SK-N-SH (cell line): ENCODE measurements at regions not wholly inside any gene's neighbourhood (a gene's known extent, or its start where the extent isn't known, plus 50 kb on each side); places are given as distances from the start of the nearest gene placed in this dataset.

Experiments
- CTCF ChIA-PET: fragments of 300-600, 350-600 bp; formaldehyde crosslinking; extraction: SDS; loops from one replicate; lab custom pipeline; 2021; lab: Yijun Ruan, JAX
- POLR2A ChIA-PET: fragments of 350-600 bp; sonication (Branson Sonifier 250); formaldehyde crosslinking; extraction: SDS; loops from one replicate; lab custom pipeline; 2020; ENCODE audit warnings: antibody characterized with exemption, inconsistent platforms; lab: Yijun Ruan, JAX
- DNase-seq: peaks from one replicate; pipeline ENCODE4 v3.0.0; 2012
- H2AFZ ChIP-seq: fragments of 200-600 bp; sonication (generic); 2 replicates; pipeline ENCODE4 v1.8.1; 2016; ENCODE audit warnings: antibody characterized with exemption, mild to moderate bottlenecking, low read depth
- H3F3A ChIP-seq: fragments of 200-600 bp; sonication (generic); replicated peaks from 2 replicates; pipeline ENCODE3; 2016; ENCODE audit warnings: antibody characterized with exemption, mild to moderate bottlenecking; ENCODE audit not compliant: insufficient read depth
- H3K27ac ChIP-seq, 2 experiments: fragments of 200-500 bp in 1 of 2; fragments of 200-600 bp in 1 of 2; sonication (Bioruptor generic) in 1 of 2; sonication (generic), shearing (Covaris generic) in 1 of 2; 2 replicates each; pipeline versions ENCODE4 v1.5.1 to v1.6.1; 2014 to 2016; ENCODE audit warnings: low read depth in 2 of 2, inconsistent platforms in 1 of 2, low read length in 1 of 2, mild to moderate bottlenecking in 1 of 2, mixed read lengths in 1 of 2
- H3K27me3 ChIP-seq: fragments of 200-600 bp; sonication (generic), shearing (Covaris generic); 2 replicates; pipeline ENCODE4 v1.6.1; 2016; ENCODE audit warnings: mixed run types; ENCODE audit not compliant: insufficient read depth
- H3K36me3 ChIP-seq, 2 experiments: fragments of 200-500 bp in 1 of 2; fragments of 200-600 bp in 1 of 2; sonication (Bioruptor generic) in 1 of 2; sonication (generic) in 1 of 2; replicated peaks in 1 of 2; 2 replicates each; pipeline versions ENCODE3 to v1.5.1; 2014 to 2016; ENCODE audit warnings: low read length in 1 of 2, mild to moderate bottlenecking in 1 of 2; ENCODE audit not compliant: insufficient read depth in 2 of 2, control insufficient read depth in 1 of 2
- H3K4me1 ChIP-seq, 2 experiments: fragments of 200-500 bp in 1 of 2; fragments of 200-600 bp in 1 of 2; sonication (Bioruptor generic) in 1 of 2; sonication (generic), shearing (Covaris generic) in 1 of 2; 2 replicates each; pipeline versions ENCODE4 v1.5.1 to v1.6.1; 2014 to 2016; ENCODE audit warnings: low read depth in 1 of 2, low read length in 1 of 2, mixed run types in 1 of 2; ENCODE audit not compliant: insufficient read depth in 2 of 2, control insufficient read depth in 1 of 2
- H3K4me2 ChIP-seq: fragments of 200-600 bp; sonication (generic), shearing (Covaris generic); 2 replicates; pipeline ENCODE4 v1.6.1; 2017; ENCODE audit warnings: mixed run types
- H3K4me3 ChIP-seq, 2 experiments: fragments of 200-500 bp in 1 of 2; fragments of 200-600 bp in 1 of 2; sonication (Bioruptor generic) in 1 of 2; sonication (generic), shearing (Covaris generic) in 1 of 2; 2 replicates each; pipeline versions ENCODE4 v1.5.1 to v1.8.1; 2014 to 2016; ENCODE audit warnings: low read depth in 2 of 2, inconsistent platforms in 1 of 2, low read length in 1 of 2, mild to moderate bottlenecking in 1 of 2, mixed read lengths in 1 of 2, moderate library complexity in 1 of 2
- H3K79me2 ChIP-seq: fragments of 200-600 bp; sonication (generic); 2 replicates; pipeline ENCODE4 v1.8.1; 2017; ENCODE audit warnings: mild to moderate bottlenecking; ENCODE audit not compliant: insufficient read depth
- H3K9ac ChIP-seq: fragments of 200-600 bp; sonication (generic); 2 replicates; pipeline ENCODE4 v1.6.1; 2017; ENCODE audit warnings: mixed run types
- H3K9me2 ChIP-seq: fragments of 200-600 bp; sonication (generic); 2 replicates; pipeline ENCODE4 v1.6.1; 2017; ENCODE audit warnings: mixed run types
- H3K9me3 ChIP-seq: fragments of 200-600 bp; sonication (generic); 2 replicates; pipeline ENCODE4 v1.6.1; 2017; ENCODE audit warnings: mixed run types, mild to moderate bottlenecking, moderate library complexity
- H4K20me1 ChIP-seq: fragments of 200-600 bp; sonication (generic); 2 replicates; pipeline ENCODE4 v1.6.1; 2017; ENCODE audit warnings: mild to moderate bottlenecking, mixed run types; ENCODE audit not compliant: insufficient read depth
- ELF1 ChIP-seq: IDR thresholded peaks from 2 replicates; pipeline ENCODE4 v1.4.0; 2012
- FOXJ3 ChIP-seq: sonication (generic); formaldehyde crosslinking; IDR thresholded peaks from 2 replicates; pipeline ENCODE4 v1.5.1; 2020; ENCODE audit warnings: mild to moderate bottlenecking, missing genetic modification reagents
- FOXM1 ChIP-seq: IDR thresholded peaks from 2 replicates; pipeline ENCODE4 v1.4.0; 2012; ENCODE audit warnings: low read depth, mild to moderate bottlenecking
- GATA2 ChIP-seq: sonication (generic); formaldehyde crosslinking; IDR thresholded peaks from 2 replicates; pipeline ENCODE4 v1.5.0; 2020; ENCODE audit warnings: mild to moderate bottlenecking, missing genetic modification reagents
- MXI1 ChIP-seq: IDR thresholded peaks from 2 replicates; pipeline ENCODE4 v1.6.1; 2012; ENCODE audit warnings: mild to moderate bottlenecking, low read depth, low read length, improper control_type of control experiment
- NFIC ChIP-seq: IDR thresholded peaks from 2 replicates; pipeline ENCODE4 v1.4.0; 2012; ENCODE audit warnings: borderline replicate concordance
- RFX5 ChIP-seq: IDR thresholded peaks from 2 replicates; pipeline ENCODE4 v1.6.1; 2012; ENCODE audit warnings: mild to moderate bottlenecking, improper control_type of control experiment, low read length
- RXRA ChIP-seq: IDR thresholded peaks from 2 replicates; pipeline ENCODE4 v1.4.0; 2012; ENCODE audit warnings: low read depth, mild to moderate bottlenecking, borderline replicate concordance
- TCF12 ChIP-seq: IDR thresholded peaks from 2 replicates; pipeline ENCODE4 v1.4.0; 2012
- WGBS: methylation state at CpG from one replicate; pipeline ENCODE4 v1.1.6; 2017; ENCODE audit warnings: low lambda C conversion rate; 5-methylcytosine and 5-hydroxymethylcytosine counted together
- TF ChIP-seq, protein P1 (sequence below): fragments of 200-600 bp; sonication (generic); IDR thresholded peaks from 2 replicates; pipeline ENCODE4 v1.6.1; 2017; ENCODE audit warnings: antibody characterized with exemption, mild to moderate bottlenecking, moderate library complexity
- TF ChIP-seq, protein P2 (sequence below): fragments of 150-350 bp; IDR thresholded peaks from 2 replicates; pipeline ENCODE4 v1.6.1; 2017; ENCODE audit warnings: antibody characterized with exemption, low read length, low read depth, borderline replicate concordance
- TF ChIP-seq, protein P3 (sequence below): IDR thresholded peaks from 2 replicates; pipeline ENCODE4 v1.6.1; 2012; ENCODE audit warnings: mild to moderate bottlenecking, low read depth, low read length, moderate library complexity

DNA sequence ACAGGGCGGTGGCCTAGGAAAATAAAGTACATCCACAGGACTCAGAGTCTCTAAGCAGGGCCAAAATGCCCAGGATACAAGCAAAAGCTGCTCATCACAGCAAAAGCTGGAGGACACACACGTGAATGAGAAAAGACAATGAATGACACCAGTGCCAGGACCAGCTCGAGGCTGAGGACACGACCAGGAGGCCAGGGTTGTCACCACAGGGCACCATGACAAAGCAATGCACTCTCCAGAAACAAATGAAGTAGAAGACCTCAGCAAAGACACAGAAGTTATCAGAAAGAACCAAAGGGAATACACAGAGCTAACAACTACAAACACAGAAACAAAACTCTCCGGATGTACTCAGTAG lies 92.1 kb downstream of the FOXL3 start:
- 33% methylated on average over 5 of the region's 5 CpGs for WGBS

More for the DNA sequence above, 92.1 kb downstream of the FOXL3 start:
- CTCF ChIA-PET: interaction anchor here (0.8 kb wide), 1 partner anchor 61 kb away, joined by 3 read pairs; no protein-coding TSS in a partner anchor
- Histone ChIP-seq H3K27ac (no peak overlapping the region), H3K9me3 (peaks cover 7% of the 10 kb centered on the region; the same call in 1 of the 2 replicates), H2AFZ (no peak overlapping the region), H3K27me3 (peaks cover 9% of the 10 kb centered on the region; the same call in 1 of the 2 replicates), H3K4me2 (no peak overlapping the region), H3K9ac (no peak overlapping the region), H3K79me2 (no peaks in the 10 kb centered on the region), H4K20me1 (no peaks in the 10 kb centered on the region), H3K9me2 (no peaks in the 10 kb centered on the region), H3K4me3 (no peak overlapping the region), H3K36me3 (no peaks in the 10 kb centered on the region), H3F3A (no peaks in the 10 kb centered on the region), H3K4me1 (no peaks in the 10 kb centered on the region)
- no peak for DNase-seq
- POLR2A ChIA-PET: no interaction called here
- TF ChIP-seq NFIC (no peak), GATA2 (no peak), FOXJ3 (CRISPR knock-in tag) (no peak), RFX5 (no peak), MXI1 (no peak), RXRA (no peak), TCF12 (no peak), FOXM1 (no peak), ELF1 (no peak)
- TF ChIP-seq, protein P1, sequence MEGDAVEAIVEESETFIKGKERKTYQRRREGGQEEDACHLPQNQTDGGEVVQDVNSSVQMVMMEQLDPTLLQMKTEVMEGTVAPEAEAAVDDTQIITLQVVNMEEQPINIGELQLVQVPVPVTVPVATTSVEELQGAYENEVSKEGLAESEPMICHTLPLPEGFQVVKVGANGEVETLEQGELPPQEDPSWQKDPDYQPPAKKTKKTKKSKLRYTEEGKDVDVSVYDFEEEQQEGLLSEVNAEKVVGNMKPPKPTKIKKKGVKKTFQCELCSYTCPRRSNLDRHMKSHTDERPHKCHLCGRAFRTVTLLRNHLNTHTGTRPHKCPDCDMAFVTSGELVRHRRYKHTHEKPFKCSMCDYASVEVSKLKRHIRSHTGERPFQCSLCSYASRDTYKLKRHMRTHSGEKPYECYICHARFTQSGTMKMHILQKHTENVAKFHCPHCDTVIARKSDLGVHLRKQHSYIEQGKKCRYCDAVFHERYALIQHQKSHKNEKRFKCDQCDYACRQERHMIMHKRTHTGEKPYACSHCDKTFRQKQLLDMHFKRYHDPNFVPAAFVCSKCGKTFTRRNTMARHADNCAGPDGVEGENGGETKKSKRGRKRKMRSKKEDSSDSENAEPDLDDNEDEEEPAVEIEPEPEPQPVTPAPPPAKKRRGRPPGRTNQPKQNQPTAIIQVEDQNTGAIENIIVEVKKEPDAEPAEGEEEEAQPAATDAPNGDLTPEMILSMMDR: no peak
- TF ChIP-seq, protein P2, sequence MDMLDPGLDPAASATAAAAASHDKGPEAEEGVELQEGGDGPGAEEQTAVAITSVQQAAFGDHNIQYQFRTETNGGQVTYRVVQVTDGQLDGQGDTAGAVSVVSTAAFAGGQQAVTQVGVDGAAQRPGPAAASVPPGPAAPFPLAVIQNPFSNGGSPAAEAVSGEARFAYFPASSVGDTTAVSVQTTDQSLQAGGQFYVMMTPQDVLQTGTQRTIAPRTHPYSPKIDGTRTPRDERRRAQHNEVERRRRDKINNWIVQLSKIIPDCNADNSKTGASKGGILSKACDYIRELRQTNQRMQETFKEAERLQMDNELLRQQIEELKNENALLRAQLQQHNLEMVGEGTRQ: no peak
- TF ChIP-seq, protein P3, sequence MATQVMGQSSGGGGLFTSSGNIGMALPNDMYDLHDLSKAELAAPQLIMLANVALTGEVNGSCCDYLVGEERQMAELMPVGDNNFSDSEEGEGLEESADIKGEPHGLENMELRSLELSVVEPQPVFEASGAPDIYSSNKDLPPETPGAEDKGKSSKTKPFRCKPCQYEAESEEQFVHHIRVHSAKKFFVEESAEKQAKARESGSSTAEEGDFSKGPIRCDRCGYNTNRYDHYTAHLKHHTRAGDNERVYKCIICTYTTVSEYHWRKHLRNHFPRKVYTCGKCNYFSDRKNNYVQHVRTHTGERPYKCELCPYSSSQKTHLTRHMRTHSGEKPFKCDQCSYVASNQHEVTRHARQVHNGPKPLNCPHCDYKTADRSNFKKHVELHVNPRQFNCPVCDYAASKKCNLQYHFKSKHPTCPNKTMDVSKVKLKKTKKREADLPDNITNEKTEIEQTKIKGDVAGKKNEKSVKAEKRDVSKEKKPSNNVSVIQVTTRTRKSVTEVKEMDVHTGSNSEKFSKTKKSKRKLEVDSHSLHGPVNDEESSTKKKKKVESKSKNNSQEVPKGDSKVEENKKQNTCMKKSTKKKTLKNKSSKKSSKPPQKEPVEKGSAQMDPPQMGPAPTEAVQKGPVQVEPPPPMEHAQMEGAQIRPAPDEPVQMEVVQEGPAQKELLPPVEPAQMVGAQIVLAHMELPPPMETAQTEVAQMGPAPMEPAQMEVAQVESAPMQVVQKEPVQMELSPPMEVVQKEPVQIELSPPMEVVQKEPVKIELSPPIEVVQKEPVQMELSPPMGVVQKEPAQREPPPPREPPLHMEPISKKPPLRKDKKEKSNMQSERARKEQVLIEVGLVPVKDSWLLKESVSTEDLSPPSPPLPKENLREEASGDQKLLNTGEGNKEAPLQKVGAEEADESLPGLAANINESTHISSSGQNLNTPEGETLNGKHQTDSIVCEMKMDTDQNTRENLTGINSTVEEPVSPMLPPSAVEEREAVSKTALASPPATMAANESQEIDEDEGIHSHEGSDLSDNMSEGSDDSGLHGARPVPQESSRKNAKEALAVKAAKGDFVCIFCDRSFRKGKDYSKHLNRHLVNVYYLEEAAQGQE: no peak
